Left cardiac atrium (tissue), 4 donors: ENCODE measurements at regions not wholly inside any gene's neighbourhood (a gene's known extent, or its start where the extent isn't known, plus 50 kb on each side); places are given as distances from the start of the nearest gene placed in this dataset.
"Not testable (repeated sequence)": the region's sequence is repeated elsewhere in the genome, so short reads cannot be mapped to it uniquely, and the experiment has no call there.

Source experiments
- ATAC-seq, 2 donors: fragments of 200-7000 bp; cut with Tn5 transposase; one replicate each; pipeline ENCODE4 v1.9.1; 2020; ENCODE audit warnings: mild to moderate bottlenecking in 2 of 2, moderate library complexity in 2 of 2
- DNase-seq: peaks from one replicate; pipeline ENCODE4 v3.0.0-alpha.2; 2020
- intact Hi-C, 2 donors: fragments of 100-400 bp; cut with DNase I; formaldehyde crosslinking; loops; one replicate each; pipeline versions ENCODE4 v1.14.1 to v1.15.1; 2022 to 2023
- donor health status: DM: no; HTN: yes; CAD: no.
- donor health status: DM: no; HTN: yes; CAD: no; lungs with severe emphysema.
- donor health status: DM: yes; HTN: yes; CAD: no.
- donor health status: Dilated cardiomyopathy.

DNA sequence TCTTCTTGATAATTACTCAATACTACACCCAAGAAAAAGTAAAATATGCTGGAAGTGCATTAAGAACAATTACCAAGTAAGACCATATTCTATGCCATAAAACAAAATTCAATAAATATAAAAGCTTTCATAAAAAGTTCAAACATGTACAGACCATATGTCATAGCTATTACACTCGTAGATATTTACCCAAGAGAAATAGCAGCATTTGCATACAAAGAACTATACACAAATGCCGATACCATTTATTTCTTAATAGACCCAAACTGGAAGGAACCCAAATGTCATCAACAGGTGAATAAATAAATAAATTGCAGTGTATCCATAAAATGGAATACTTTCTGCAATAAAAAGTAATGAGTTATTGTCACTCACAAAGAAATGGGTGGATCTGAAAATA, 78.3 kb upstream of the SLC16A7 start:
- no peak for DNase-seq
- ATAC-seq = no peak
- intact Hi-C loops = no loop called here

DNA sequence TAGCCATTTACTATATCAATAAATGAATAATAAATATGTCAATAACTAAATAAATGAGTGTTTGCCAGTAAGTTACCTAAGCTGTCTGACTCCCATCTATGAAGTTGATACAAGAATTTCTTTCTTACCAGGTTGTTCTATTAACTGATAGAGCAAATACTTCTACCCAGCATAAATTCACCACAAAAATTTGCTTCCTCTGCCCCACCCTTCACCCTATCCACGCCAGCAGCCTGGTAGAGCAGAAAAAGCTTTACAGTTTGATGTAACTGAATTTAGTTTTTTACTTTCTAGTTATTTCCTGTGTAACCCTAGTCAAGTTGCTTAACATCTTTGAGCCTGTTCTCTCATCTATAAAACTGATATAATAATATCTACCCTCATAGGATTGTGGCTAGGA, 94.9 kb upstream of the SLC16A7 start:
- intact Hi-C loops = no loop called here
- no peak for ATAC-seq

DNA sequence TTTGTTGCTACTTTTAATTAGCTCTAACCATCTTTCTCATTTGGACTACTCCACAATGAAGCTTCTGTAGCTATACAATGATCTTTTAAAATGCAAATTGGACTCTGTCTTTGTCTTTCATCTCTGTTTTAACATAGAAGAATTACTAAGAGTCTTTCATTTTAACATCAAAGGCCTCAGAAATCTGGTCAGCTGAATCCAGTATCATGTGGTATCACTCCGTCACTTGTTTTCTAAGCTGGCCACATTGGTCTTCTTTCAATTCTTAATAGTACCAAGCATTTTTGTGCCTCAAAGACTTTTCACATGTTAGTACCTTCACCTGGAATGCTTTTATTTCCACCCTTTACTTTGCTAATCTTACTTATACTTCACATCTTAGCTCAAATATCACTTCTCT, 95.5 kb upstream of the SLC16A7 start:
- no peak for ATAC-seq
- intact Hi-C loops = no loop called here
- DNase-seq = no peak

More for the DNA sequence above, 94.9 kb upstream of the SLC16A7 start:
- DNase-seq = no peak

- DNase-seq (no peak), ATAC-seq (no peak)
- intact Hi-C loops = no loop called here
Measured at GRCh38 chr12:59499774-59500173, 96.1 kb upstream of the SLC16A7 start.

DNA sequence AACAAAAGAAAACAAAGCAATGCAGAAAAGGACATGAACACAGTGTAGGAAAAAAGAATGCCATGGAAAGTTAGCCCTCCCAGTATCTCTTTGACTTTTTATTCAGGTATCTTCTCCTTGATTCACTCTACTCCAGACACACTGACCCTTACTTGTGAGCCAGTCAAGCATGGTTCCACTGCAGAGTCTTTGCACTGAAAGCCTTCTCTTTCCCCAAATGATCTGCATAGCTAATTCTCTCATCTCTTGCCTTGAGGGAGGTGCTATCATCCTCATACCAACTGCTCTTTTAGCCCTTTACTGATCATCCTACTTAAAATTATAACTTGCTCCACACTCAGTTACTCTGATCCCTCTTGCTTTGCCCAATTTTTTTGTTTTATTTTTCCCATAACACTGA, 101.2 kb upstream of the SLC16A7 start:
- DNase-seq (no peak), ATAC-seq (no peak)
- intact Hi-C loops = no loop called here

- ATAC-seq = no peak
- intact Hi-C loops = no loop called here
Measured at GRCh38 chr12:59491877-59492276, 104.0 kb upstream of the SLC16A7 start.

DNA sequence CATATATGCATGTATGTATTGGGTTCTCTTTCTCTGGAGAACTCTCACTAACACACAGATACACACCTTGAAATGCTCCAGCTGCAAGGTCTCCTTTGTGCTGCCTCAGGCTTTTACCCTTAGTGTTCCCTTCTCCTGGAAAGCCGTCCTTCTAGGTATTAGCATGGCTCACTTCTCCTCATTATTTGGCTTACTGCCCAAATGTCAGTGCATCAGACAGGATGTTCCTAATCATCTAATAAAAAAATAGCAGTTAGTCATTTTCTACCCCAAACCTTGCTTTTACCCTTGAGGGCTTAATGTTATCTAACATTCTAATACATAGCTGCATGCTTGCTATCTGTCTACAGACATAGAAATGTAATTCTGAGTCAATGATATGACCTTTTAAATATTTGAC, 109.0 kb upstream of the SLC16A7 start:
- ATAC-seq (no peak), DNase-seq (no peak)
- intact Hi-C loops = no loop called here

More at GRCh38 chr12:59491877-59492276, 104.0 kb upstream of the SLC16A7 start:
- no peak for DNase-seq

DNA sequence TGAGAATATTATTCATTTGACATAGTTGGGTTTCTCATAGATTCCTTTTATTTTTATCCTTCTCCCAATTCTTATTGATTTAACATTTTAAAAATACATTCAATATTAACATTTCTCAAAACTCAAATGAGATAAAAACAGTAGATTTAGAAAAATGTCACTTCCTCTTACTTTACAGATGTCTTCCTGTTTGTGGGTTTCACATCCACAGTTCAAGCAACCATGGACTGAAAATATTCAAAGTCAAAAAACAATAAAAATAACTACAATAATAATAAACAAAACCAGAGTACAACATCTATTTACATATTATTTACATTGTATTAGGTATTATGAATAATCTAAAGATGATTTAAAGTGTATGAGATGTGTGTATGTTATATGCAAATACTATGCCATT, 111.3 kb upstream of the SLC16A7 start:
- intact Hi-C loops = no loop called here
- no peak for ATAC-seq

DNA sequence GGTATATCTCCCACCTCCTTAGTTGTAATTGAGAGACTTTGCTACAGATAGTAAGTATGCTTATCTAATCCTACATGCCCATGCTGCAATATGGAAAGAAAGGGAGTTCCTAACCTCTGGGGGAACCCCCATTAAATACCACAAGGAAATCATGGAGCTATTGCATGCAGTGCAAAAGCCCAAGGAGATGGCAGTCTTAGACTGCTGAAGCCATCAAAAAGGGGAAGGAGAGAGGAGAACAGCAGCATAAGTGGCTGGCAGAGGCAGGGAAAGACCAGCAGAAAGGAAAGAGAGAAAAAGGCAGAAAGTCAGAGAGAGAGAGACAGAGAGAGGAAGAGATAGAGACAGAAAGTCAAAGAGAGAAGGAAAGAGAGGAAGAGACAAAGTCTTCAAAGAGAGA, 121.6 kb upstream of the SLC16A7 start:
- DNase-seq, intact Hi-C loops, ATAC-seq: not testable (repeated sequence)

More for the DNA sequence above, 111.3 kb upstream of the SLC16A7 start:
- no peak for DNase-seq

- DNase-seq (no peak), ATAC-seq (no peak)
- intact Hi-C loops = no loop called here
Measured at GRCh38 chr12:59472273-59472672, 123.6 kb upstream of the SLC16A7 start.

DNA sequence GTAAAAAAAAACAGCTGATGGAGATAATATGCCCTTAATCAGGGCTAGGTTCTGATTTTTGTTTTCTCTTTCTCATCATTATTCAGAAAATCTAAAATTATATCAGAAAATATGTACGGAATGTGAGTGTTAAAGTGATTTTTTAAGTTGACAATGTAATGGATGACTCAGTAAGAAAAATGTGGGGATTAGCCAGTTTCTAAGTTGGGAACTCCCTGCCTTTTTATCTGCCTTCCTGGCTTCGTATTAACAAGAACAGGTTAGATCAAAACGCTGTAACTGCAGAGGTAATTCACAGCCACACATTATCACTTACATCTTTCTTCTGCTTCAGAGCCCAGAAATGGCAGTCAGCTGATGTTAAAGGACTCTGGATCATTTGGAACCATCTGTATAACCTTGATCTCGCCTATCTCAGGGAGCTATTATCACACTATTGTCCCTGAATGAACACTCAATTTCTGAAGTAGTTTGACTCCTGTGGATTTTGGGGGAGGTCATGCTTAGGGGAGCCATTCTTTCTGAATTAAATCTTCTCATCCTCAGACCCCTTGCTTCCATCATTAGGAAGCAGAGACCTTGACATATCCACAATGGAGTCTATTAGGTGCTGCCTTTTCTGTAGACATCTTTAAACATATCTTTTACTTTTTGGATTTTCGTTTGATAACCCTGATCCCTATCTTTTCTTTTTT, 135.7 kb upstream of the SLC16A7 start:
- DNase-seq (no peak), ATAC-seq (peak in 1 of 2 donors; percentile 67)
- intact Hi-C loops = no loop called here

GRCh38 chr12:59453475-59453874, 142.4 kb upstream of the SLC16A7 start:
- intact Hi-C loops = no loop called here
- DNase-seq (no peak), ATAC-seq (no peak)

DNA sequence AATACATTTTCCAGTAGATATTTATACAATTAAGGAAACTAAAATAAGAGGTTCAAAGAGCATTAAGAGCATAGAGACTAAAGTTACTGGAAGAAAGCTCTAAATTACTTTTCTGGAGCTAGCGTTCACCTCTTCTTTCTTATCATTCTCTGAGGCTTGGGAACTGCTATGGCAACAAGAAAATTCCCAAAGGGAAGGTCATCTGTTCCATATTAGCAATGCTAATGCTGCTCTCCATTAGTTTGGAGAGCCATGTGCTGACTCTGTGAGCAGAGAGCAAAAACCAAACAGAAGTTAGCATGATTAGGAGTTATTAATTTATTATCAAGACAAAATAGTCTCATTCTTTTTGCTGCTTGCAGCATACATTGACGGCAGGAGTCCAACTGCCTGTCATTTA, 143.1 kb upstream of the SLC16A7 start:
- peak; percentile 31 to 65 for ATAC-seq
- no peak for DNase-seq
- intact Hi-C loops = no loop called here

DNA sequence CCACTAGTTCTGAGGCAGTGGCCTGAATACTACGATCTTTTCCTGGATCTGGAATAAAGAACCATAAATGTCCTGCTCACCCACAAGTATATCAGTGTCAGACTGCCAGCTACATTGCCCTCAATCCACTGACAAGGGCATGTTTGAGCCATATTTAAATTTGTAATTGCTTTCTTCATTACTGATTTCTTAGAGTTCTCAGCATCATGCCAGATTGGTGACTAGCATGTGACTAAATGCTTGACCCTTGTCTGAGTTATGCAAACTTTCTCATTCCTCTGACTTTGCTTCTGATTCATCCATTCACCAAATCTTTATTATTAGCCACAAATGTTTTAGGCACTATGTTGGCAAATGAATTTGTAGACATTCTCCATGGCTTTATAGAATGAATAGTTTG, 143.6 kb upstream of the SLC16A7 start:
- DNase-seq = no peak
- intact Hi-C loops = no loop called here
- ATAC-seq = peak in 1 of 2 donors; percentile 57

DNA sequence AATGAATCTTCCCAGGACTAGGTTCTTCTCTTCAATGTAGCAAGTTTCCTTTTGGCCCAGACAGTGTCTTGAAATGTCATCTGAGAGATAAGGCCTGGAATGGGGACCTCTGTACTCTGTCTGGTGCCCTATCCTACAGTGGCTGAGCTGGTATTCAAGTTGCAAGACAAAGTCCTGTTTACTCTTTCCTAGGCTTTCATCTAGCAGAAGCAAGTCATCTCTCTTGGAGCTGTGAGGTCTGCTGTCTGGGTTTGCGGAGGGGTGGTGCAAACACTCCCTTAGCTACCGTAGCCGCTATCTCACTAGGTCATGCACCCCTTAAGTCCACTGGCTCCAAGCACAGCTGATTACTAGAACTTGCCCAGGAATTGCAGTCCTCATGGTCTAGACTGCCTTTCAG, 149.7 kb upstream of the SLC16A7 start:
- intact Hi-C loops = loop anchor here in 1 of 2 donors (10.0 kb wide), 2 partner anchors 359 to 389 kb away; no protein-coding TSS in a partner anchor
- DNase-seq (no peak), ATAC-seq (no peak)

DNA sequence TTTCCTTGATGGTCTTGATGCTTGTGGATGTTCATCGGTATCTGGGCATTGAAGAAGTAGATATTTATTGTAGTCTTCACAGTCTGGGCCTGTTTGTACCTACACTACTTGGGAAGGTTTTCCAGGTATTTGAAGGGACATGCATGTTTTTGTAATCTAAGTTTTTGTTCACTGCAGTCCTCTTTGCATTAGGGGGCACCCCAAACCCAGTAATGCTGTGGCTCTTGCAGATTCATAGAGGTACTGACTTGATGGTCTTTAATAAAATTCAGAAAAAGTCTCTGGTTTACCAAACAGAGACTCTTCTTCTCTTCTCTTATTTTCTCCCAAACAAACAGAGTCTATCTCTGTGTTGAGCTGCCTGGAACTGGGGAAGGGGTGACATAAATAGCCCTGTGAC, 150.9 kb upstream of the SLC16A7 start:
- DNase-seq (no peak), ATAC-seq (no peak)
- intact Hi-C loops = loop anchor here in 1 of 2 donors (10.0 kb wide), 2 partner anchors 360 to 390 kb away; no protein-coding TSS in a partner anchor

- ATAC-seq = no peak
- no peak for DNase-seq
- intact Hi-C loops = no loop called here
Measured at GRCh38 chr12:59432057-59432456, 163.8 kb upstream of the SLC16A7 start.

DNA sequence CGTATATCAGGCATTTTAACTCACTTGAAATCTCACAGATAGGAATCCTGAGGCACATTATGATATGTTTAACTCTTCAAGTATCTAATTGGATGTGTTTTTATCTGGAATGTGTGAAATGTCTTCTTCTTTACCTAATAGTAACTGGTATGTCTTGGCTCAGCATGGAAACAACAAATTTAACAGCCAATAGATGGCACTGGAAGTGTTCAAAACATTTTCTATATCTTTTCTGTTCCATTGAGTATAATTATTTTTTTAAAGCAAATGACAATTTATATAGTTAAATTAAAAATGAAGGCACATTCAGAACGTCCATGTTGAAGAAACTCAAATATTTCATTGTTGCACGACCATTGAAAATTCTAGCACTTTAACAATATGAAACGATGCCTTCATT, 164.6 kb upstream of the SLC16A7 start:
- ATAC-seq = no peak
- DNase-seq = no peak
- intact Hi-C loops = no loop called here

DNA sequence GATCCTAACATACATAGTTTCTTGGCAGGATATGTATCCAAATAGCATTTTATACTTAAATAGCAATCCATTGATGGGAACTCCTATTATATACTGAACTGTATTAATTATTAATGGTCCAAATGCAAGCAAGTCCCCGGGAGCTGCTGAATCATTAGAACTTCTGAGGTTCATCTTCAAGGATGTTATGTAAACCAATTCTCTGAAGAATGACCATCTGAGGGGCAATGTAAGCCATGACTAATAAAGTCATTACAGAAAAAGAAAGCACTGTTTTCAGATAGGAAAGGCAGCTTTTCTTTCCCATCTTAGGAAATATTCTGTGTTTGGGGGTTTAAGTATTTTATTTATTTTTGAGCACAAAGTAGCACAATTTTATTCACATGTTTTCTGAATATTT, 166.1 kb upstream of the SLC16A7 start:
- ATAC-seq (no peak), DNase-seq (no peak)
- intact Hi-C loops = no loop called here

- ATAC-seq = no peak
- DNase-seq = no peak
- intact Hi-C loops = no loop called here
Measured at GRCh38 chr12:59425798-59426197, 170.0 kb upstream of the SLC16A7 start.

GRCh38 chr12:59424666-59425065, 171.2 kb upstream of the SLC16A7 start:
- intact Hi-C loops, ATAC-seq, DNase-seq: not testable (repeated sequence)
